ENCODE measurements at regions not wholly inside any gene's neighbourhood (a gene's known extent, or its start where the extent isn't known, plus 50 kb on each side); places are given as distances from the start of the nearest gene placed in this dataset.

DNA sequence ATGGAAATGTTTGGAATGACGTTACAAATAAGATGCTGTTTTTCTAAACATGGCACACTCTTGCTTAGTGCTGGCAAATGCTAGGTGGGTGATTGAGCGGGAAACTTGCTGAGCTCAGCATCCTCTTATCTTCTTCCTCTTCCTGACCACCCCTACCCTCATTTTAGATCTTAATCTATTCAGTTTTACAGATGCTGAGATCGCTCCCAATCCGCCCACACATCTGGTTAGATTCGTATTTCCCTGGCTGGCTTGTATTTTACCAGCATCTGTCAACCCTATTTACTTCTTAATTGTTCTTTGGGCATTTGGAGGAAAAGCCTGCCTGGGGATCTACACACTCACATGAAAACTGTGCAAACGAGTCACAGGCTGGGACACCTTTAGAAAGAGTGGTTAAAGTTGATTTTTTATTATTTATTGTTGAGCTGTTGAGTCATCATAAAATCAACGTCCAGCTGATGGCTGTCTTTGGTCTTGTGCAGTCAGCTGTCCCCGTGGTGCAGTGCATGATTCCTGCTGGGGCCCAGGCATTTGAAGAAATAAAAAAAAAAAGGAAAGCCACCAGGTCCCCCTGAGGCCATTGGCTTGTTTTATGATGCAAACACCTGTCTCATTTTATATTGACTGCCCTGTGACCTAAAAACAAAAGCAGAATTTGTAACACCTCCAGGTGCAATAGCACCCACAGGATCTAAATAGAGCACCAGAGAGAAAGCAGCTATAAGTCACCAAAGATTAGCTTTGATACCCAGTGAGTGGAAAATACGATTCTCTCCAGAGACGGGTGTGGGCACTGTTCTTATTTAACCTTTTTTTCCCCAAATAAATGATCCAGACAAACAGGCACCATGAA is 258.6 kb downstream of the HS3ST3B1 start:
- no peak overlapping the region for H3K4me3 ChIP-seq
- no peak for TF ChIP-seq EP300 (IDR thresholded peaks at IDR 0.05)
- TF ChIP-seq POLR2AphosphoS5 (IDR thresholded peaks at IDR 0.05) = no peak
- TF ChIP-seq CTCF (IDR thresholded peaks at IDR 0.05) = no peak
- no peak for TF ChIP-seq POLR2A (IDR thresholded peaks at IDR 0.05; ENCODE audit: low read depth)
- no peaks in the 10 kb centered on the region for H3K4me1 ChIP-seq
- H3K9me3 ChIP-seq = no peaks in the 10 kb centered on the region
- H3K27ac ChIP-seq (replicated peaks in 1 of 4) = no peak overlapping the region
- intact Hi-C loops (cut with DNase I) = no loop called here
- DNase-seq (ENCODE audit: extremely low spot score) = peak; percentile 60
- 57% methylated on average over 10 of the region's 10 CpGs for WGBS
- H3K36me3 ChIP-seq = no peaks in the 10 kb centered on the region
- H3K27me3 ChIP-seq = no peaks in the 10 kb centered on the region

GRCh38 chr17:14557480-14557879 is 256.6 kb downstream of the HS3ST3B1 start:
- 54% methylated on average over 4 of the region's 4 CpGs for WGBS
- H3K36me3 ChIP-seq = no peaks in the 10 kb centered on the region
- H3K9me3 ChIP-seq = no peaks in the 10 kb centered on the region
- no peaks in the 10 kb centered on the region for H3K4me1 ChIP-seq
- DNase-seq (ENCODE audit: extremely low spot score) = no peak
- intact Hi-C loops (cut with DNase I) = no loop called here
- H3K27ac ChIP-seq (replicated peaks in 1 of 4) = no peak overlapping the region
- H3K27me3 ChIP-seq = no peaks in the 10 kb centered on the region
- H3K4me3 ChIP-seq = no peak overlapping the region
- no peak for TF ChIP-seq POLR2A (IDR thresholded peaks at IDR 0.05; ENCODE audit: low read depth)
- TF ChIP-seq EP300 (IDR thresholded peaks at IDR 0.05) = no peak
- no peak for TF ChIP-seq POLR2AphosphoS5 (IDR thresholded peaks at IDR 0.05)
- no peak for TF ChIP-seq CTCF (IDR thresholded peaks at IDR 0.05)

GRCh38 chr17:14553847-14554246 is 253.0 kb downstream of the HS3ST3B1 start:
- Histone ChIP-seq H3K9me3 (no peaks in the 10 kb centered on the region), H3K36me3 (no peaks in the 10 kb centered on the region), H3K27me3 (no peaks in the 10 kb centered on the region), H3K4me1 (no peaks in the 10 kb centered on the region), H3K27ac (replicated peaks in 1 of 4) (no peak overlapping the region), H3K4me3 (no peak overlapping the region)
- intact Hi-C loops (cut with DNase I) = no loop called here
- no peak for DNase-seq (ENCODE audit: extremely low spot score)
- 68% methylated on average over 2 of the region's 2 CpGs for WGBS
- TF ChIP-seq CTCF (IDR thresholded peaks at IDR 0.05) (no peak), POLR2AphosphoS5 (IDR thresholded peaks at IDR 0.05) (no peak), POLR2A (IDR thresholded peaks at IDR 0.05; ENCODE audit: low read depth) (no peak), EP300 (IDR thresholded peaks at IDR 0.05) (no peak)

DNA sequence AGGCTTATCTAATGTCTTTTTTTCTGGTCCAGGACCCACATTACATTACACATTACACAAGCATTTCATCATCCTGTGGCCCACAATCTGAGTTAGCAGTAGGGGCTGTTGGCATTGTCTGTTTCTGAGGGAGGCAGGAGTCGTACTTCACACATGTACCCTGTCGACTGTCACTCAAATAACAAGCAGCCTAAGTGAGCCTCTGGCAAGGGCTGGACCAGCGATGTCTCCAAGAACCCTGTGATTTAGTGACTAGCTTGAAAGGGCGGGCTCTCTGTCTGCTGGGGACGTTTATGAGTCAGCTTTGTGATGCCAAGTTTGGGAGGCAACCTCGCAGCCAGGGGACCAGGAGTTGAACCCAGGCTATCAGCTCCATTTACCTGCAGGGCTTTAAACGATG is 251.4 kb downstream of the HS3ST3B1 start:
- no peak overlapping the region for H3K4me3 ChIP-seq

DNA sequence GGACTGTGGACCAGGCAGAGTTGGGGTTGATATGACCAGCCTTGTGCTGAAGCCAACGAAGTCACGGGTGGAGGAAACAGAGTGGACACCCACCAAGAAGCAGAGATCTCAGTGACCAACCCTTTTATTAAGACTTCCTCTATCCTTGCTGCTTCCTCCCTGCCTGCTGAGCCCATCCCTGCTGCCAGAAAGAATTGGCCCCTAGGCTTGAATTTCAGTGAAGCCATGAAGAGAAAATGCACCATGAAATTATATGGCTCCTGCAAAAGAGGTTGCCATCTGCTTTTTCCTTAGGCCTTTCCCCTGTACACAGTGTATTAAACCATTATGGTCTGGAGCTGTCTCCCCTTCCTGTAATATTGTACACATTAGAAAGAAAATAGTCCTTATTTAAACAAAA is 246.7 kb downstream of the HS3ST3B1 start:
- peaks cover 0 to 4% (median 0%) of the 10 kb centered on the region in 4 donors for H3K27me3 ChIP-seq
- WGBS = 87% methylated on average over 2 of the region's 2 CpGs
- H3K36me3 ChIP-seq = no peaks in the 10 kb centered on the region
- H3K4me3 ChIP-seq = no peak overlapping the region
- no peaks in the 10 kb centered on the region for H3K4me1 ChIP-seq
- intact Hi-C loops (cut with DNase I) = no loop called here
- no peaks in the 10 kb centered on the region for H3K9me3 ChIP-seq
- TF ChIP-seq EP300 (IDR thresholded peaks at IDR 0.05) (no peak), POLR2A (IDR thresholded peaks at IDR 0.05; ENCODE audit: low read depth) (no peak), CTCF (IDR thresholded peaks at IDR 0.05) (no peak), POLR2AphosphoS5 (IDR thresholded peaks at IDR 0.05) (no peak)
- DNase-seq (ENCODE audit: extremely low spot score) = no peak
- H3K27ac ChIP-seq (replicated peaks in 1 of 4) = no peak overlapping the region

More for the DNA sequence above, 251.4 kb downstream of the HS3ST3B1 start:
- WGBS = 73% methylated on average over 4 of the region's 7 CpGs
- H3K9me3 ChIP-seq = no peaks in the 10 kb centered on the region
- H3K4me1 ChIP-seq = no peaks in the 10 kb centered on the region
- intact Hi-C loops (cut with DNase I) = no loop called here
- TF ChIP-seq POLR2A (IDR thresholded peaks at IDR 0.05; ENCODE audit: low read depth) = no peak
- H3K27me3 ChIP-seq = no peaks in the 10 kb centered on the region
- no peak overlapping the region for H3K27ac ChIP-seq (replicated peaks in 1 of 4)
- DNase-seq (ENCODE audit: extremely low spot score) = no peak
- H3K36me3 ChIP-seq = no peaks in the 10 kb centered on the region

All from esophagus muscularis mucosa (tissue), 4 donors.